SU-DHL-6 (cell line): ENCODE measurements at regions not wholly inside any gene's neighbourhood (a gene's known extent, or its start where the extent isn't known, plus 50 kb on each side); places are given as distances from the start of the nearest gene placed in this dataset.
"Not testable (repeated sequence)": the region's sequence is repeated elsewhere in the genome, so short reads cannot be mapped to it uniquely, and the experiment has no call there.

Experiments used
- H2AFZ ChIP-seq: fragments of 200-600 bp; sonication (generic); 2 replicates; pipeline ENCODE4 v1.6.1; 2014; ENCODE audit warnings: low read depth, mild to moderate bottlenecking, moderate library complexity, mixed read lengths, antibody characterized with exemption, low read length; ENCODE audit not compliant: severe bottlenecking
- H3F3A ChIP-seq: fragments of 200-600 bp; shearing (Covaris generic); 2 replicates; pipeline ENCODE4 v1.6.0; 2016; ENCODE audit warnings: antibody characterized with exemption, mild to moderate bottlenecking; ENCODE audit not compliant: insufficient read depth
- H3K27ac ChIP-seq: fragments of 200-600 bp; sonication (generic); 2 replicates; pipeline ENCODE4 v1.5.1; 2016; ENCODE audit warnings: low read depth, mild to moderate bottlenecking, low read length, moderate library complexity, mixed read lengths
- H3K27me3 ChIP-seq: fragments of 200-600 bp; sonication (generic), shearing (Covaris generic); 2 replicates; pipeline ENCODE4 v1.6.0; 2014; ENCODE audit warnings: mild to moderate bottlenecking, low read length
- H3K36me3 ChIP-seq: fragments of 200-600 bp; sonication (generic); 2 replicates; pipeline ENCODE4 v1.6.1; 2014; ENCODE audit warnings: mild to moderate bottlenecking, low read length, mixed read lengths
- H3K4me2 ChIP-seq: fragments of 300-600, 200-600 bp; shearing (Covaris generic), sonication (generic); 2 replicates; pipeline ENCODE4 v1.6.0; 2014; ENCODE audit warnings: low read length, low read depth, mild to moderate bottlenecking; ENCODE audit not compliant: poor library complexity, severe bottlenecking
- H3K4me3 ChIP-seq: fragments of 200-600 bp; sonication (generic); 2 replicates; pipeline ENCODE4 v1.5.1; 2014; ENCODE audit warnings: antibody characterized with exemption, low read length, mild to moderate bottlenecking, mixed read lengths; ENCODE audit not compliant: insufficient read depth, poor library complexity, severe bottlenecking
- H3K79me2 ChIP-seq: fragments of 200-600 bp; sonication (generic); 2 replicates; pipeline ENCODE4 v1.6.1; 2014; ENCODE audit warnings: mild to moderate bottlenecking, low read length, moderate library complexity; ENCODE audit not compliant: insufficient read depth
- H3K9ac ChIP-seq: fragments of 200-600 bp; sonication (generic); 2 replicates; pipeline ENCODE4 v1.7.0; 2014; ENCODE audit warnings: mild to moderate bottlenecking, low read length
- H3K9me2 ChIP-seq: fragments of 200-600 bp; sonication (generic); replicated peaks from 2 replicates; pipeline ENCODE4 v1.6.1; 2014; ENCODE audit warnings: low read length; ENCODE audit not compliant: insufficient read depth
- H3K9me3 ChIP-seq: fragments of 200-600 bp; sonication (generic); 2 replicates; pipeline ENCODE4 v1.6.1; 2014; ENCODE audit warnings: low read length, mixed read lengths; ENCODE audit not compliant: insufficient read depth
- H4K20me1 ChIP-seq: fragments of 200-600 bp; sonication (generic); 2 replicates; pipeline ENCODE4 v1.6.1; 2014; ENCODE audit warnings: low read depth, mild to moderate bottlenecking, antibody characterized with exemption, low read length, moderate library complexity, mixed read lengths

DNA sequence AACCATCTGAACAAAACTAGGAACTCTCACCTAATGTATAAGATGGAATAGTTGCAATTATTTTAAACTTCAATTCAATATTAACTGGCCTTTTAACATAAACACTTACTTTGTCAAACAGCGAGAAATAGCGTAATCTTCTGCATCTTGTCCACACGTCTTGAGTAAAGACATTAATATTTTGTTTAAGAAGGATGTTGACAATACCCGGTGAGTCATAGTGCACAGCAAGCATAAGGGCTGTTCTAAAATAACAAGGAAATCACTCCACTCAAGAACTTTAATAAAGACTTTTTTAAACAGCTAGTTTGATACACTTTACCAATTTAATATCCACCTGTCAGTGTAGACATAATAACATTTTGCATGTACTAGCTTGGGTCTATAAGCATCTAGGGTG is 311.1 kb downstream of the TUBA3C start:
- H3K27me3 ChIP-seq, H4K20me1 ChIP-seq, H3K9me3 ChIP-seq: not testable (repeated sequence)

DNA sequence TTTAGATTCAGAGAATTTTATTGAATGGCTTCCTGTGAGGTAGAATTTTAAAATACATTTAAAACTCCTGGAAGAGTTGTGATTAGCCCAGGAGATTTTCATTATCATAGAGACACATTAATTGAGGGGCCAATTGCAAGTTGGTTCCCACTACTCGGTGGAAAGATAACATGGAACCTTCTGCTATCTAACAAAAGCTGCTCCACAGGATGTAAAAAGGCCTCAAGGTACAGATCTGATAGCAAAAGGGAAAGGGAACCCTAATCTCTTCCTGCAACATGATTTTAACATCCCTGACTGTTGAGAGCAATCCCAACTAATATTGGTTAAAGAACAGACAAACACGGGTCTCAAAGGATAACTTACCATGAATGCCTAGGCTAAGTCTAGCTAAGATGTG is 312.3 kb downstream of the TUBA3C start:
- H4K20me1 ChIP-seq, H3K9me2 ChIP-seq, H3K27ac ChIP-seq, H3K79me2 ChIP-seq, H3K36me3 ChIP-seq, H3K4me3 ChIP-seq, H2AFZ ChIP-seq, H3F3A ChIP-seq, H3K9ac ChIP-seq, H3K9me3 ChIP-seq, H3K4me2 ChIP-seq, H3K27me3 ChIP-seq: not testable (repeated sequence)

More for the DNA sequence above, 311.1 kb downstream of the TUBA3C start:
- not testable (repeated sequence) for H3K4me2 ChIP-seq, H3K79me2 ChIP-seq, H3K9ac ChIP-seq, H3K4me3 ChIP-seq, H3F3A ChIP-seq, H3K9me2 ChIP-seq, H3K27ac ChIP-seq, H3K36me3 ChIP-seq, H2AFZ ChIP-seq

DNA sequence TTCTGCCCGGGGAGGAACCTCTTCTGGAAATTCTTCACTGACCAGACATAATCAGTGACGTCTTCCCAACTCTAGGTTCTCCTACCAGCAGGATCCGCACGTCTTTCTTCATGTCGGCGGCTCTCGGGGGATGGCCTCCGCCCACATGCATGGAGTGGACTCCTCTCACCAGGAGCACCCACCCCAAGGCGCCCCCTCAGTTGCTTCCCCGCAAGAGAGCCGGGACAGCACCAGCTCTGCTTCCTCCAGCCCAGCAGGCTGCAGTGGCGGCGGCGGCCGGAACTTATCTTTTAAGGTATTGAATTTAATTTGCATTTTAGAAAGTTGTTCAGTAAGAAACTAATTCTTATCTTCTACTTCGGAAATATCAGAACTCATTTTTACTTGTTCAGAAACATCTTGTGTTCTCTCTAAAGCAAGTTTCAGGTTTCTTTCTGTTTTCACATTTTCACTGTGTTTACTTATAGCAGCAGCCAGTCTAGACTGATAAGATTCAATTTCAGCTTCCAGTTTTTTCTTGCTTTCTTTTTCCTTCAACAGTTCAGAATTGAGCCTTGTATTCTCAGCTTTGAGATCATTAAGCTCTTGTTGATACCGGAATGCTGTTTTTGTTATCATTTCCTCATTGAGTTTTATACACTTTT is 343.5 kb downstream of the TUBA3C start:
- not testable (repeated sequence) for H3K4me2 ChIP-seq, H3K79me2 ChIP-seq, H3K27me3 ChIP-seq, H3K36me3 ChIP-seq, H3K9me3 ChIP-seq, H3K27ac ChIP-seq, H4K20me1 ChIP-seq, H3K9me2 ChIP-seq, H3K9ac ChIP-seq, H3K4me3 ChIP-seq, H3F3A ChIP-seq, H2AFZ ChIP-seq

DNA sequence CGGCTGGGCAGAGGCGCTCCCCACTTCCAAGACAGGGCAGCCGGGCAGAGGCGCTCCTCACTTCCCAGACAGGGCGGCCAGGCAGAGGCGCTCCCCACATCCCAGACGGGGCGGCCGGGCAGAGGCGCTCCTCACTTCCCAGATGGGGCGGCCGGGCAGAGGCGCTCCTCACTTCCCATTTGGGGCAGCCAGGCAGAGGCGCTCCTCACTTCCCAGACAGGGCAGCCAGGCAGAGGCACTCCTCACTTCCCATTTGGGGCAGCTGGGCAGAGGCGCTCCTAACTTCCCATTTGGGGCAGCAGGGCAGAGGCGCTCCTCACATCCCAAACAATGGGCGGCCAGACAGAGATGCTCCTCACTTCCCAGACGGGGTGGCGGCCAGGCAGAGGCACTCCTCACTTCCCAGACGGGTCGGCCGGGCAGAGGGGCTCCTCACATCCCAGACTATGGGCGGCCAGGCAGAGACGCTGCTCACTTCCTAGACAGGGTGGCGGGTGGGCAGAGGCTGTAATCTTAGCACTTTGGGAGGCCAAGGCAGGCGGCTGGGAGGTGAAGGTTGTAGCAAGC is 344.4 kb downstream of the TUBA3C start:
- H3F3A ChIP-seq, H3K4me3 ChIP-seq, H3K9ac ChIP-seq, H3K9me2 ChIP-seq, H3K79me2 ChIP-seq, H3K27me3 ChIP-seq, H3K4me2 ChIP-seq, H2AFZ ChIP-seq, H4K20me1 ChIP-seq, H3K36me3 ChIP-seq, H3K9me3 ChIP-seq, H3K27ac ChIP-seq: not testable (repeated sequence)

DNA sequence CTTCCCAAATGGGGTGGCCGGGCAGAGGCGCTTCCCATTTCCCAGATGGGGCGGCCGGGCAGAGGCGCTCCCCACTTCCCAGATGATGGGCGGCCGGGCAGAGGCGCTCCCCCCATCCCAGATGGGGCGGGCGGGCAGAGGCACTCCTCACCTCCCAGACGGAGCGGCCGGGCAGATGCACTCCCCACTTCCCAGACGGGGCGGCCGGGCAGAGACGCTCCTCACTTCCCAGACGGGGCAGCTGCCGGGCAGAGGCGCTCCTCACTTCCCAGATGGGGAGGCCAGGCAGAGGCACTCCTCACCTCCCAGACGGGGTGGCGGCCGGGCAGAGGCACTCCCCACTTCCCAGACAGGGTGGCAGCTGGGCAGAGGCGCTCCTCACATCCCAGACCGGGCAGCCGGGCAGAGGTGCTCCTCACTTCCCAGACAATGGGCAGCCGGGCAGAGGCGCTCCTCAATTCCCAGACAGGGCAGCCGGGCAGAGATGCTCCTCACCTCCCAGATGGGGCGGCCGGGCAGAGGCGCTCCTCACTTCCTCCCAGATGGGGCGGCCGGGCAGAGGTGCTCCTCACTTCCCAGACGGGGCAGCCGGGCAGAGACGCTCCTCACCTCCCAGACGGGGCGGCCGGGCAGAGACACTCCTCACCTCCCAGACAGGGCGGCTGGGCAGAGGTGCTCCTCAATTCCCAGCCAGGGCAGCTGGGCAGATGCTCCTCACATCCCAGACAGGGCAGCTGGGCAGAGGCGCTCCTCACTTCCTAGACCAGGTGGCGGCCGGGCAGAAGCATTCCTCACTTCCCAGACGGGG is 345.0 kb downstream of the TUBA3C start:
- not testable (repeated sequence) for H3K9me3 ChIP-seq, H3K9me2 ChIP-seq, H3K4me2 ChIP-seq, H3K27ac ChIP-seq, H3K27me3 ChIP-seq, H3F3A ChIP-seq, H3K36me3 ChIP-seq, H4K20me1 ChIP-seq, H3K9ac ChIP-seq, H3K79me2 ChIP-seq, H2AFZ ChIP-seq, H3K4me3 ChIP-seq

DNA sequence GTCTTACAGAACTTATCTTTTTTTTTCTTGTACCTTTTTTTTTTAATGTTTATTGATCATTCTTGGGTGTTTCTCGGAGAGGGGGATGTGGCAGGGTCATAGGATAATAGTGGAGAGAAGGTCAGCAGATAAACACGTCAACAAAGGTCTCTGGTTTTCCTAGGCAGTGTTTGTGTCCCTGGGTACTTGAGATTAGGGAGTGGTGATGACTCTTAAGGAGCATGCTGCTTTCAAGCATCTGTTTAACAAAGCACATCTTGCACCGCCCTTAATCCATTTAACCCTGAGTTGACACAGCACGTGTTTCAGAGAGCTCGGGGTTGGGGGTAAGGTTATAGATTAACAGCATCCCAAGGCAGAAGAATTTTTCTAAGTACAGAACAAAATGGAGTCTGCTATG is 345.9 kb downstream of the TUBA3C start:
- not testable (repeated sequence) for H3K9me3 ChIP-seq, H3K4me3 ChIP-seq, H3K9me2 ChIP-seq, H3K36me3 ChIP-seq, H3K27me3 ChIP-seq, H3K9ac ChIP-seq, H2AFZ ChIP-seq, H3K79me2 ChIP-seq, H4K20me1 ChIP-seq, H3F3A ChIP-seq, H3K4me2 ChIP-seq, H3K27ac ChIP-seq

DNA sequence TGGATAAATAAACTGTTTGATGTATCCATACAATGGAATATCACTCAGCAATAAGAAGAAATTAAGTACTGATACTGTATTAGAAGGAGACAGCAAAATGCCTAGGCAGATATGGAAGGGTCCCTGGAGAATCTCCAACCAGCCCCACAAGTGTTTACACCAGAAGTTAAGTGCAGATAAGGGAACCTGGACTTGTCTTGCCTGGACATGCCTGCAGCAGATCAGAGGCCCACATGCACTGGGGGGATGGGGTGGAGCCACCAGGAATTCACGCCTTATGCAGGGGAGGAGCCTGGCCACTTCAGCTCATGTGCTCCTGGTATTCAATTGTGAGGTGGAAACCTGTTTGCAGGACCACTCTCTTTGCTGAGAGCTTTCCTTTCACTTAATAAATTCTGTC is 356.9 kb downstream of the TUBA3C start:
- not testable (repeated sequence) for H3K9me2 ChIP-seq, H3F3A ChIP-seq, H3K36me3 ChIP-seq, H2AFZ ChIP-seq, H3K4me2 ChIP-seq, H3K9me3 ChIP-seq, H4K20me1 ChIP-seq, H3K27me3 ChIP-seq, H3K4me3 ChIP-seq, H3K27ac ChIP-seq, H3K9ac ChIP-seq, H3K79me2 ChIP-seq
